Chondrocyte (in vitro differentiated cells): ENCODE measurements at regions not wholly inside any gene's neighbourhood (a gene's known extent, or its start where the extent isn't known, plus 50 kb on each side); places are given as distances from the start of the nearest gene placed in this dataset.
"Not testable (repeated sequence)": the region's sequence is repeated elsewhere in the genome, so short reads cannot be mapped to it uniquely, and the experiment has no call there.

Experiments used
- DNase-seq: peaks from one replicate; pipeline ENCODE4 v3.0.0; 2021; ENCODE audit warnings: mixed read lengths, low spot score
- H3K27ac Mint-ChIP-seq: one replicate; pipeline ENCODE4 v1.8.0; 2021; ENCODE audit warnings: mild to moderate bottlenecking, moderate library complexity, mixed read lengths; ENCODE audit not compliant: unreplicated experiment
- H3K27me3 Mint-ChIP-seq: 2 replicates; pipeline ENCODE4 v1.8.0; 2021; ENCODE audit warnings: low read depth, mixed read lengths
- H3K36me3 Mint-ChIP-seq: 2 replicates; pipeline ENCODE4 v1.8.0; 2021; ENCODE audit warnings: low read depth, mixed read lengths
- H3K4me1 Mint-ChIP-seq: 2 replicates; pipeline ENCODE4 v1.8.0; 2021; ENCODE audit warnings: low read depth, mild to moderate bottlenecking, mixed read lengths
- H3K4me3 Mint-ChIP-seq: one replicate; pipeline ENCODE4 v1.8.0; 2021; ENCODE audit warnings: mild to moderate bottlenecking, moderate library complexity, mixed read lengths; ENCODE audit not compliant: unreplicated experiment
- H3K9me3 Mint-ChIP-seq: 2 replicates; pipeline ENCODE4 v1.8.0; 2021; ENCODE audit warnings: low read depth, mixed read lengths
- CTCF ChIP-seq: fragments of 200-600 bp; sonication (generic); IDR thresholded peaks from 2 replicates; pipeline ENCODE4 v1.5.0; 2021; ENCODE audit warnings: antibody characterized with exemption, mild to moderate bottlenecking, moderate library complexity

GRCh38 chr15:85250938-85251542 lies 129.4 kb upstream of the AKAP13 start:
- not testable (repeated sequence) for H3K4me1 Mint-ChIP-seq

GRCh38 chr15:85253196-85253915 lies 127.0 kb upstream of the AKAP13 start:
- DNase-seq, H3K9me3 Mint-ChIP-seq, H3K4me3 Mint-ChIP-seq, H3K27me3 Mint-ChIP-seq, H3K36me3 Mint-ChIP-seq, H3K27ac Mint-ChIP-seq: not testable (repeated sequence)
- peaks cover 15% of the 10 kb centered on the region for H3K4me1 Mint-ChIP-seq

More at GRCh38 chr15:85250938-85251542, 129.4 kb upstream of the AKAP13 start:
- not testable (repeated sequence) for H3K27me3 Mint-ChIP-seq, H3K36me3 Mint-ChIP-seq, H3K9me3 Mint-ChIP-seq, H3K27ac Mint-ChIP-seq, DNase-seq, H3K4me3 Mint-ChIP-seq
- TF ChIP-seq CTCF, result peak; percentile 7

GRCh38 chr15:85254961-85255360 lies 125.4 kb upstream of the AKAP13 start:
- not testable (repeated sequence) for H3K9me3 Mint-ChIP-seq, H3K27me3 Mint-ChIP-seq
- H3K4me1 Mint-ChIP-seq, result peaks cover 15% of the 10 kb centered on the region

GRCh38 chr15:85255502-85255901 lies 124.9 kb upstream of the AKAP13 start:
- peaks cover 15% of the 10 kb centered on the region for H3K4me1 Mint-ChIP-seq
- DNase-seq, result peak; percentile 90
- not testable (repeated sequence) for H3K27ac Mint-ChIP-seq, H3K4me3 Mint-ChIP-seq, H3K27me3 Mint-ChIP-seq, H3K9me3 Mint-ChIP-seq, H3K36me3 Mint-ChIP-seq

More at GRCh38 chr15:85254961-85255360, 125.4 kb upstream of the AKAP13 start:
- DNase-seq, H3K4me3 Mint-ChIP-seq, H3K27ac Mint-ChIP-seq, H3K36me3 Mint-ChIP-seq: not testable (repeated sequence)

GRCh38 chr15:85256009-85256997 lies 124.1 kb upstream of the AKAP13 start:
- H3K36me3 Mint-ChIP-seq, result not testable (repeated sequence)
- peak; percentile 90 for DNase-seq

GRCh38 chr15:85258062-85258445 lies 122.3 kb upstream of the AKAP13 start:
- peaks cover 15% of the 10 kb centered on the region for H3K4me1 Mint-ChIP-seq
- not testable (repeated sequence) for H3K9me3 Mint-ChIP-seq, H3K36me3 Mint-ChIP-seq, H3K27ac Mint-ChIP-seq, H3K27me3 Mint-ChIP-seq, H3K4me3 Mint-ChIP-seq
- peak; percentile 77 for DNase-seq

More at GRCh38 chr15:85256009-85256997, 124.1 kb upstream of the AKAP13 start:
- H3K27me3 Mint-ChIP-seq, H3K9me3 Mint-ChIP-seq, H3K4me3 Mint-ChIP-seq, H3K27ac Mint-ChIP-seq: not testable (repeated sequence)
- peaks cover 15% of the 10 kb centered on the region for H3K4me1 Mint-ChIP-seq

GRCh38 chr15:85258559-85259209 lies 121.7 kb upstream of the AKAP13 start:
- DNase-seq, result peak; percentile 93
- H3K36me3 Mint-ChIP-seq, H3K27ac Mint-ChIP-seq: not testable (repeated sequence)

GRCh38 chr15:85260526-85260925 lies 119.9 kb upstream of the AKAP13 start:
- not testable (repeated sequence) for H3K4me1 Mint-ChIP-seq, H3K4me3 Mint-ChIP-seq

More at GRCh38 chr15:85258559-85259209, 121.7 kb upstream of the AKAP13 start:
- not testable (repeated sequence) for H3K9me3 Mint-ChIP-seq, H3K4me3 Mint-ChIP-seq, H3K27me3 Mint-ChIP-seq
- peaks cover 11% of the 10 kb centered on the region for H3K4me1 Mint-ChIP-seq

GRCh38 chr15:85262461-85263055 lies 117.8 kb upstream of the AKAP13 start:
- not testable (repeated sequence) for H3K9me3 Mint-ChIP-seq, H3K4me3 Mint-ChIP-seq, H3K36me3 Mint-ChIP-seq, H3K27me3 Mint-ChIP-seq, H3K4me1 Mint-ChIP-seq, H3K27ac Mint-ChIP-seq, DNase-seq

More at GRCh38 chr15:85260526-85260925, 119.9 kb upstream of the AKAP13 start:
- not testable (repeated sequence) for H3K27ac Mint-ChIP-seq, DNase-seq, H3K27me3 Mint-ChIP-seq, H3K36me3 Mint-ChIP-seq, H3K9me3 Mint-ChIP-seq

- H3K4me1 Mint-ChIP-seq, DNase-seq, H3K36me3 Mint-ChIP-seq: not testable (repeated sequence)
These were observed 116.5 kb upstream of the AKAP13 start for GRCh38 chr15:85263842-85264440.

More at GRCh38 chr15:85263842-85264440, 116.5 kb upstream of the AKAP13 start:
- not testable (repeated sequence) for H3K4me3 Mint-ChIP-seq, H3K9me3 Mint-ChIP-seq, H3K27me3 Mint-ChIP-seq, H3K27ac Mint-ChIP-seq
